HEK293T (cell line): ENCODE measurements at regions not wholly inside any gene's neighbourhood (a gene's known extent, or its start where the extent isn't known, plus 50 kb on each side); places are given as distances from the start of the nearest gene placed in this dataset.

Source experiments
- CTCF ChIA-PET: fragments of 350-600 bp; formaldehyde crosslinking; extraction: SDS; loops from one replicate; lab custom pipeline; 2021; ENCODE audit warnings: antibody characterized with exemption, inconsistent platforms; lab: Yijun Ruan, JAX
- POLR2A ChIA-PET: fragments of 350-600 bp; formaldehyde crosslinking; extraction: SDS; loops from one replicate; lab custom pipeline; 2020; ENCODE audit warnings: antibody characterized with exemption, inconsistent platforms; lab: Yijun Ruan, JAX
- DNase-seq: peaks from one replicate; pipeline ENCODE4 v3.0.0; 2012; ENCODE audit warnings: mixed read lengths; ENCODE audit errors: extremely low spot score
- ARNT ChIP-seq: fragments of 450-650 bp; IDR thresholded peaks from 2 replicates; pipeline ENCODE4 v1.6.1; 2017; ENCODE audit warnings: mild to moderate bottlenecking
- BHLHE40 ChIP-seq: fragments of 450-650 bp; IDR thresholded peaks from 2 replicates; pipeline ENCODE4 v1.6.1; 2016; ENCODE audit warnings: mild to moderate bottlenecking, moderate library complexity, borderline replicate concordance
- CTBP1 ChIP-seq: fragments of 450-650 bp; IDR thresholded peaks from 2 replicates; pipeline ENCODE4 v1.6.1; 2016; ENCODE audit warnings: borderline replicate concordance
- ELF4 ChIP-seq: fragments of 450-650 bp; IDR thresholded peaks from 2 replicates; pipeline ENCODE4 v1.6.1; 2017; ENCODE audit warnings: antibody characterized with exemption
- FOXA1 ChIP-seq: fragments of 450-650 bp; IDR thresholded peaks from 2 replicates; pipeline ENCODE4 v1.6.1; 2016; ENCODE audit warnings: mild to moderate bottlenecking
- FOXK2 ChIP-seq: fragments of 450-650 bp; IDR thresholded peaks from 2 replicates; pipeline ENCODE4 v1.6.1; 2016; ENCODE audit warnings: mild to moderate bottlenecking
- FOXM1 ChIP-seq: fragments of 450-650 bp; IDR thresholded peaks from 2 replicates; pipeline ENCODE4 v1.6.1; 2017; ENCODE audit warnings: mild to moderate bottlenecking, borderline replicate concordance
- HDGF ChIP-seq: fragments of 450-650 bp; IDR thresholded peaks from 2 replicates; pipeline ENCODE4 v1.6.1; 2017; ENCODE audit warnings: antibody characterized with exemption, borderline replicate concordance
- L3MBTL2 ChIP-seq: fragments of 450-650 bp; conservative IDR thresholded peaks from 2 replicates; pipeline ENCODE4 v1.6.1; 2016; ENCODE audit warnings: mild to moderate bottlenecking
- LEF1 ChIP-seq: fragments of 450-650 bp; IDR thresholded peaks from 2 replicates; pipeline ENCODE4 v1.6.1; 2017; ENCODE audit warnings: mild to moderate bottlenecking, borderline replicate concordance
- NFRKB ChIP-seq: fragments of 450-650 bp; IDR thresholded peaks from 2 replicates; pipeline ENCODE4 v1.6.1; 2016; ENCODE audit warnings: mild to moderate bottlenecking, moderate library complexity
- PKNOX1 ChIP-seq: fragments of 450-650 bp; IDR thresholded peaks from 2 replicates; pipeline ENCODE4 v1.6.1; 2016
- SP1 ChIP-seq: fragments of 450-650 bp; IDR thresholded peaks from 2 replicates; pipeline ENCODE4 v1.6.1; 2017
- SUZ12 ChIP-seq: fragments of 450-650 bp; IDR thresholded peaks from 2 replicates; pipeline ENCODE4 v1.6.1; 2016; ENCODE audit warnings: mild to moderate bottlenecking
- TARDBP ChIP-seq: fragments of 450-650 bp; IDR thresholded peaks from 2 replicates; pipeline ENCODE4 v1.6.1; 2016
- ZNF384 ChIP-seq: fragments of 450-650 bp; IDR thresholded peaks from 2 replicates; pipeline ENCODE4 v1.6.1; 2016

- no peak for DNase-seq
- TF ChIP-seq ELF4 (no peak), TARDBP (no peak), PKNOX1 (no peak), LEF1 (no peak), L3MBTL2 (no peak), FOXA1 (no peak), CTBP1 (no peak)
- ChIA-PET POLR2A (no interaction called here), CTCF (no interaction called here)
These were observed 652.1 kb upstream of the AADAT start for GRCh38 chr4:170741856-170742255.

- CTCF ChIA-PET: no interaction called here
These were observed 647.0 kb upstream of the AADAT start for GRCh38 chr4:170736710-170737109.

GRCh38 chr4:170729897-170730296 lies 640.1 kb upstream of the AADAT start:
- no peak for TF ChIP-seq FOXM1
- no peak for TF ChIP-seq LEF1
- TF ChIP-seq TARDBP: no peak
- no peak for TF ChIP-seq SUZ12
- no peak for TF ChIP-seq FOXK2
- TF ChIP-seq ELF4: no peak
- TF ChIP-seq ARNT: no peak
- TF ChIP-seq PKNOX1: no peak
- no peak for TF ChIP-seq FOXA1
- TF ChIP-seq CTBP1: no peak
- no peak for TF ChIP-seq ZNF384
- TF ChIP-seq L3MBTL2: no peak
- no peak for TF ChIP-seq SP1
- TF ChIP-seq NFRKB: no peak
- no peak for TF ChIP-seq HDGF
- no peak for TF ChIP-seq BHLHE40
- CTCF ChIA-PET: no interaction called here
- DNase-seq: no peak
- POLR2A ChIA-PET: no interaction called here

More at GRCh38 chr4:170736710-170737109, 647.0 kb upstream of the AADAT start:
- DNase-seq: no peak
- TF ChIP-seq FOXA1 (no peak), ELF4 (no peak), FOXM1 (no peak), ZNF384 (no peak), SP1 (no peak), NFRKB (no peak), SUZ12 (no peak), BHLHE40 (no peak), CTBP1 (no peak), FOXK2 (no peak), PKNOX1 (no peak)
- POLR2A ChIA-PET: no interaction called here

- no peak for DNase-seq
- TF ChIP-seq SP1 (no peak), PKNOX1 (peak; percentile 21; the same call in 1 of the 2 replicates)
- ChIA-PET CTCF (no interaction called here), POLR2A (no interaction called here)
These were observed 639.5 kb upstream of the AADAT start for GRCh38 chr4:170729236-170729635.

- CTCF ChIA-PET: no interaction called here
These were observed 634.4 kb upstream of the AADAT start for GRCh38 chr4:170724191-170724590.

GRCh38 chr4:170723171-170723570 lies 633.4 kb upstream of the AADAT start:
- no peak for DNase-seq
- POLR2A ChIA-PET: no interaction called here
- CTCF ChIA-PET: no interaction called here
- no peak for TF ChIP-seq CTBP1
- TF ChIP-seq FOXK2: no peak
- TF ChIP-seq HDGF: no peak
- no peak for TF ChIP-seq LEF1
- no peak for TF ChIP-seq BHLHE40
- no peak for TF ChIP-seq ARNT
- no peak for TF ChIP-seq L3MBTL2
- no peak for TF ChIP-seq ZNF384
- no peak for TF ChIP-seq ELF4
- TF ChIP-seq FOXA1: no peak
- no peak for TF ChIP-seq TARDBP
- no peak for TF ChIP-seq NFRKB
- TF ChIP-seq SUZ12: no peak
- TF ChIP-seq PKNOX1: no peak
- TF ChIP-seq FOXM1: no peak
- no peak for TF ChIP-seq SP1

More at GRCh38 chr4:170724191-170724590, 634.4 kb upstream of the AADAT start:
- no peak for TF ChIP-seq PKNOX1
- TF ChIP-seq ARNT: no peak
- no peak for TF ChIP-seq NFRKB
- no peak for TF ChIP-seq BHLHE40
- no peak for DNase-seq
- POLR2A ChIA-PET: no interaction called here
